Stimulated activated CD8-positive, alpha-beta memory T cell treated with anti-CD3 and anti-CD28 coated beads, Interleukin-7, amount 100 ng/mL, for 48 hours (primary cell): ENCODE measurements at regions not wholly inside any gene's neighbourhood (a gene's known extent, or its start where the extent isn't known, plus 50 kb on each side); places are given as distances from the start of the nearest gene placed in this dataset.
"Not testable (repeated sequence)": the region's sequence is repeated elsewhere in the genome, so short reads cannot be mapped to it uniquely, and the experiment has no call there.

Experiments
- DNase-seq, 2 donors: peaks; one replicate each; pipeline ENCODE4 v3.0.0-alpha.2; 2020; ENCODE audit warnings: low read depth in 1 of 2; ENCODE audit errors: extremely low read depth in 1 of 2

GRCh38 chr1:199184180-199184579, 545.3 kb downstream of the PTPRC start:
- DNase-seq = no peak

- DNase-seq = no peak
Observed at GRCh38 chr1:199194862-199195261, 556.0 kb downstream of the PTPRC start.

GRCh38 chr1:199197695-199198094, 558.9 kb downstream of the PTPRC start:
- DNase-seq = no peak

GRCh38 chr1:199202331-199202730, 563.5 kb downstream of the PTPRC start:
- DNase-seq = no peak

- no peak for DNase-seq
Observed at GRCh38 chr1:199204231-199204630, 565.4 kb downstream of the PTPRC start.

GRCh38 chr1:199205740-199206441, 567.1 kb downstream of the PTPRC start:
- DNase-seq = no peak

GRCh38 chr1:199208847-199209246, 570.0 kb downstream of the PTPRC start:
- no peak for DNase-seq

GRCh38 chr1:199218065-199218464, 579.2 kb downstream of the PTPRC start:
- DNase-seq = no peak

GRCh38 chr1:199218533-199218932, 579.7 kb downstream of the PTPRC start:
- DNase-seq = no peak

- DNase-seq = no peak
Observed at GRCh38 chr1:199220031-199220430, 581.2 kb downstream of the PTPRC start.

- DNase-seq = no peak
Observed at GRCh38 chr1:199221371-199222150, 582.7 kb downstream of the PTPRC start.

- DNase-seq = no peak
Observed at GRCh38 chr1:199223936-199224335, 585.1 kb downstream of the PTPRC start.

- no peak for DNase-seq
Observed at GRCh38 chr1:199226163-199226562, 587.3 kb downstream of the PTPRC start.

- no peak for DNase-seq
Observed at GRCh38 chr1:199242147-199242546, 603.3 kb downstream of the PTPRC start.

- DNase-seq = no peak
Observed at GRCh38 chr1:199242601-199243000, 603.8 kb downstream of the PTPRC start.

GRCh38 chr1:199243423-199244061, 604.7 kb downstream of the PTPRC start:
- peak; percentile 36 to 53 for DNase-seq

GRCh38 chr1:199245946-199246345, 607.1 kb downstream of the PTPRC start:
- DNase-seq = no peak

GRCh38 chr1:199246716-199247115, 607.9 kb downstream of the PTPRC start:
- no peak for DNase-seq

GRCh38 chr1:199247891-199248290, 609.1 kb downstream of the PTPRC start:
- DNase-seq = no peak

GRCh38 chr1:199254040-199254439, 615.2 kb downstream of the PTPRC start:
- DNase-seq = not testable (repeated sequence)

- DNase-seq = no peak
Observed at GRCh38 chr1:199261328-199261727, 622.5 kb downstream of the PTPRC start.

GRCh38 chr1:199264283-199264682, 625.4 kb downstream of the PTPRC start:
- DNase-seq = no peak
